Trophoblast cell (in vitro differentiated cells and primary cell): ENCODE measurements at regions not wholly inside any gene's neighbourhood (a gene's known extent, or its start where the extent isn't known, plus 50 kb on each side); places are given as distances from the start of the nearest gene placed in this dataset.

ENCODE experiments used
- DNase-seq, 2 donors: peaks; one replicate each; pipeline ENCODE4 v3.0.0-alpha.2; 2016
- H2AFZ ChIP-seq: 2 replicates; pipeline ENCODE4 v1.6.1; 2013; ENCODE audit warnings: low read length, moderate library complexity, mild to moderate bottlenecking; ENCODE audit not compliant: insufficient read depth, poor library complexity
- H2AK5ac ChIP-seq: 2 replicates; pipeline ENCODE4 v1.6.1; 2013; ENCODE audit warnings: mild to moderate bottlenecking, low read length
- H2BK120ac ChIP-seq: 2 replicates; pipeline ENCODE4 v1.6.1; 2013; ENCODE audit warnings: low read length, mild to moderate bottlenecking, moderate library complexity; ENCODE audit not compliant: insufficient read depth, poor library complexity
- H2BK12ac ChIP-seq: 2 replicates; pipeline ENCODE4 v1.6.1; 2013; ENCODE audit warnings: mild to moderate bottlenecking, low read length, moderate library complexity
- H2BK5ac ChIP-seq: 2 replicates; pipeline ENCODE4 v1.6.1; 2013; ENCODE audit warnings: low read length, low read depth, moderate library complexity, mild to moderate bottlenecking; ENCODE audit not compliant: poor library complexity
- H3K14ac ChIP-seq: 2 replicates; pipeline ENCODE4 v1.6.1; 2013; ENCODE audit warnings: mild to moderate bottlenecking, low read length
- H3K18ac ChIP-seq: 2 replicates; pipeline ENCODE4 v1.6.1; 2013; ENCODE audit warnings: mild to moderate bottlenecking, low read length
- H3K23ac ChIP-seq: 2 replicates; pipeline ENCODE4 v1.6.1; 2013; ENCODE audit warnings: low read length
- H3K27ac ChIP-seq: 2 replicates; pipeline ENCODE4 v1.5.1; 2013; ENCODE audit warnings: low read depth, mild to moderate bottlenecking, inconsistent platforms, low read length, moderate library complexity
- H3K27me3 ChIP-seq: 2 replicates; pipeline ENCODE4 v1.6.1; 2013; ENCODE audit warnings: inconsistent platforms, mild to moderate bottlenecking, low read length, moderate library complexity; ENCODE audit not compliant: insufficient read depth
- H3K36me3 ChIP-seq, 2 experiments: 1 replicate in 1 of 2; 2 replicates in 1 of 2; pipeline ENCODE4 v1.6.1; 2013; ENCODE audit warnings: low read length in 2 of 2, mild to moderate bottlenecking in 2 of 2, moderate library complexity in 1 of 2; ENCODE audit not compliant: insufficient read depth in 2 of 2, control insufficient read depth in 1 of 2
- H3K4ac ChIP-seq: 2 replicates; pipeline ENCODE4 v1.6.1; 2013; ENCODE audit warnings: low read depth, mild to moderate bottlenecking, low read length, moderate library complexity
- H3K4me1 ChIP-seq, 2 experiments: 1 replicate in 1 of 2; 2 replicates in 1 of 2; pipeline ENCODE4 v1.6.1; 2013; ENCODE audit warnings: low read length in 2 of 2, mild to moderate bottlenecking in 2 of 2, moderate library complexity in 1 of 2; ENCODE audit not compliant: insufficient read depth in 2 of 2, control insufficient read depth in 1 of 2
- H3K4me2 ChIP-seq: 2 replicates; pipeline ENCODE4 v1.6.1; 2013; ENCODE audit warnings: inconsistent platforms, mild to moderate bottlenecking, low read length, moderate library complexity
- H3K4me3 ChIP-seq: 2 replicates; pipeline ENCODE4 v1.5.1; 2013; ENCODE audit warnings: mild to moderate bottlenecking, low read depth, low read length, inconsistent platforms
- H3K79me1 ChIP-seq: one replicate; pipeline ENCODE4 v1.6.1; 2013; ENCODE audit warnings: low read length
- H3K79me2 ChIP-seq: 2 replicates; pipeline ENCODE4 v1.6.1; 2013; ENCODE audit warnings: low read length, mild to moderate bottlenecking; ENCODE audit not compliant: control insufficient read depth, insufficient read depth, poor library complexity
- H3K9ac ChIP-seq: 2 replicates; pipeline ENCODE4 v1.6.1; 2013; ENCODE audit warnings: mild to moderate bottlenecking, low read length
- H3K9me3 ChIP-seq: 2 replicates; pipeline ENCODE4 v1.6.1; 2013; ENCODE audit warnings: low read depth, mild to moderate bottlenecking, control low read depth, inconsistent platforms, low read length; ENCODE audit not compliant: insufficient read depth
- H4K12ac ChIP-seq: 2 replicates; pipeline ENCODE4 v1.6.1; 2013; ENCODE audit warnings: low read depth, mild to moderate bottlenecking, low read length, moderate library complexity
- H4K8ac ChIP-seq: 2 replicates; pipeline ENCODE4 v1.6.1; 2013; ENCODE audit warnings: low read depth, mild to moderate bottlenecking, low read length, moderate library complexity
- H4K91ac ChIP-seq: one replicate; pipeline ENCODE4 v1.6.1; 2013; ENCODE audit warnings: low read depth, mild to moderate bottlenecking, low read length, moderate library complexity
- WGBS: extraction: QIAGEN DNeasy Blood & Tissue Kit; methylation state at CpG from one replicate; pipeline ENCODE4 v1.1.7; 2013; ENCODE audit warnings: missing lambda C conversion rate; ENCODE audit not compliant: insufficient read length, insufficient coverage; ENCODE audit errors: extremely low coverage; 5-methylcytosine and 5-hydroxymethylcytosine counted together

GRCh38 chr2:198232281-198232680 is 427.9 kb downstream of the PLCL1 start:
- no peak overlapping the region for H2AFZ ChIP-seq
- H3K79me2 ChIP-seq = no peaks in the 10 kb centered on the region
- H2BK120ac ChIP-seq = no peak overlapping the region
- no peak overlapping the region for H4K91ac ChIP-seq
- no CpG with 5 or more reads among the region's 4 CpGs for WGBS
- no peak overlapping the region for H3K4me3 ChIP-seq
- no peaks in the 10 kb centered on the region for H3K36me3 ChIP-seq
- H3K4ac ChIP-seq = no peak overlapping the region
- H3K23ac ChIP-seq = no peak overlapping the region
- H3K4me2 ChIP-seq = no peak overlapping the region
- no peak overlapping the region for H3K14ac ChIP-seq
- H2BK5ac ChIP-seq = no peak overlapping the region
- H4K8ac ChIP-seq = no peak overlapping the region
- H3K27ac ChIP-seq = no peak overlapping the region
- no peak overlapping the region for H2BK12ac ChIP-seq
- H3K9me3 ChIP-seq = no peaks in the 10 kb centered on the region
- H3K9ac ChIP-seq = no peak overlapping the region
- H3K79me1 ChIP-seq = no peaks in the 10 kb centered on the region
- H4K12ac ChIP-seq = no peak overlapping the region
- DNase-seq = no peak
- no peak overlapping the region for H2AK5ac ChIP-seq
- no peaks in the 10 kb centered on the region for H3K4me1 ChIP-seq
- H3K18ac ChIP-seq = no peak overlapping the region
- no peaks in the 10 kb centered on the region for H3K27me3 ChIP-seq

GRCh38 chr2:198231562-198231961 is 427.2 kb downstream of the PLCL1 start:
- no peak overlapping the region for H2AFZ ChIP-seq
- no peak overlapping the region for H3K4me3 ChIP-seq
- no peaks in the 10 kb centered on the region for H3K79me2 ChIP-seq
- WGBS = no CpG with 5 or more reads among the region's 1 CpG
- no peak overlapping the region for H2BK120ac ChIP-seq
- no peak overlapping the region for H3K23ac ChIP-seq
- H3K14ac ChIP-seq = no peak overlapping the region
- no peak overlapping the region for H3K9ac ChIP-seq
- no peak overlapping the region for H2AK5ac ChIP-seq
- no peak overlapping the region for H2BK12ac ChIP-seq
- no peak overlapping the region for H2BK5ac ChIP-seq
- no peak overlapping the region for H4K12ac ChIP-seq
- no peaks in the 10 kb centered on the region for H3K36me3 ChIP-seq
- H3K18ac ChIP-seq = no peak overlapping the region
- no peak overlapping the region for H4K8ac ChIP-seq
- no peaks in the 10 kb centered on the region for H3K79me1 ChIP-seq
- no peak overlapping the region for H3K27ac ChIP-seq
- no peak overlapping the region for H4K91ac ChIP-seq
- DNase-seq = no peak
- no peaks in the 10 kb centered on the region for H3K27me3 ChIP-seq
- no peak overlapping the region for H3K4ac ChIP-seq
- no peak overlapping the region for H3K4me2 ChIP-seq
- no peaks in the 10 kb centered on the region for H3K9me3 ChIP-seq
- no peaks in the 10 kb centered on the region for H3K4me1 ChIP-seq

GRCh38 chr2:198220763-198221610 is 416.6 kb downstream of the PLCL1 start:
- no peak overlapping the region for H3K14ac ChIP-seq
- H3K4ac ChIP-seq = no peak overlapping the region
- no CpG with 5 or more reads among the region's 4 CpGs for WGBS
- H2AK5ac ChIP-seq = no peak overlapping the region
- no peak overlapping the region for H2BK12ac ChIP-seq
- H3K27me3 ChIP-seq = no peaks in the 10 kb centered on the region
- no peak overlapping the region for H3K18ac ChIP-seq
- H3K36me3 ChIP-seq = no peaks in the 10 kb centered on the region
- H3K27ac ChIP-seq = no peak overlapping the region
- DNase-seq = no peak
- H3K4me1 ChIP-seq = no peaks in the 10 kb centered on the region
- H3K79me1 ChIP-seq = no peaks in the 10 kb centered on the region
- H3K9ac ChIP-seq = no peak overlapping the region
- H2AFZ ChIP-seq = no peak overlapping the region
- no peak overlapping the region for H3K4me3 ChIP-seq
- no peak overlapping the region for H2BK5ac ChIP-seq
- H3K4me2 ChIP-seq = no peak overlapping the region
- no peak overlapping the region for H3K23ac ChIP-seq
- H4K12ac ChIP-seq = no peak overlapping the region
- H2BK120ac ChIP-seq = no peak overlapping the region
- H3K79me2 ChIP-seq = no peaks in the 10 kb centered on the region
- no peaks in the 10 kb centered on the region for H3K9me3 ChIP-seq
- H4K8ac ChIP-seq = no peak overlapping the region
- no peak overlapping the region for H4K91ac ChIP-seq

GRCh38 chr2:198219292-198219691 is 414.9 kb downstream of the PLCL1 start:
- H3K4ac ChIP-seq = no peak overlapping the region
- no CpG with 5 or more reads among the region's 2 CpGs for WGBS

More at GRCh38 chr2:198219292-198219691, 414.9 kb downstream of the PLCL1 start:
- no peak overlapping the region for H2BK120ac ChIP-seq
- no peak overlapping the region for H3K4me2 ChIP-seq
- no peak overlapping the region for H2AFZ ChIP-seq
- H3K14ac ChIP-seq = no peak overlapping the region
- H4K91ac ChIP-seq = no peak overlapping the region
- H2BK5ac ChIP-seq = no peak overlapping the region
- H4K12ac ChIP-seq = no peak overlapping the region
- no peak overlapping the region for H3K9ac ChIP-seq
- H3K27ac ChIP-seq = no peak overlapping the region
- no peak for DNase-seq
- no peak overlapping the region for H2AK5ac ChIP-seq
- no peak overlapping the region for H3K23ac ChIP-seq
- no peak overlapping the region for H2BK12ac ChIP-seq
- no peak overlapping the region for H3K18ac ChIP-seq
- H3K79me2 ChIP-seq = no peaks in the 10 kb centered on the region
- no peaks in the 10 kb centered on the region for H3K27me3 ChIP-seq
- no peaks in the 10 kb centered on the region for H3K36me3 ChIP-seq
- H4K8ac ChIP-seq = no peak overlapping the region
- no peaks in the 10 kb centered on the region for H3K79me1 ChIP-seq
- no peaks in the 10 kb centered on the region for H3K4me1 ChIP-seq
- H3K9me3 ChIP-seq = no peaks in the 10 kb centered on the region
- H3K4me3 ChIP-seq = no peak overlapping the region
